Liver (tissue), 3 donors: ENCODE measurements at regions not wholly inside any gene's neighbourhood (a gene's known extent, or its start where the extent isn't known, plus 50 kb on each side); places are given as distances from the start of the nearest gene placed in this dataset.

Experiments
- JUND ChIP-seq, 2 donors: IDR thresholded peaks; 2 replicates each; pipeline ENCODE4 v1.6.1; 2016; ENCODE audit warnings: antibody characterized with exemption in 2 of 2
- REST ChIP-seq: IDR thresholded peaks from 2 replicates; pipeline ENCODE4 v1.6.1; 2016; ENCODE audit warnings: antibody characterized with exemption, mild to moderate bottlenecking
- SP1 ChIP-seq: IDR thresholded peaks from 2 replicates; pipeline ENCODE4 v1.6.1; 2018; ENCODE audit warnings: antibody characterized with exemption, mild to moderate bottlenecking
- TAF1 ChIP-seq: conservative IDR thresholded peaks from 2 replicates; pipeline ENCODE4 v1.6.1; 2016; ENCODE audit warnings: antibody characterized with exemption, mild to moderate bottlenecking
- YY1 ChIP-seq: IDR thresholded peaks from 2 replicates; pipeline ENCODE4 v1.6.1; 2016; ENCODE audit warnings: antibody characterized with exemption, mild to moderate bottlenecking
- ZBTB33 ChIP-seq: IDR thresholded peaks from 2 replicates; pipeline ENCODE4 v1.6.1; 2016; ENCODE audit warnings: antibody characterized with exemption
- TF ChIP-seq, protein P1 (sequence below): fragments of 150-350 bp; IDR thresholded peaks from 2 replicates; pipeline ENCODE4 v1.5.1; 2017; ENCODE audit warnings: improper control_type of control experiment, low read depth, low read length; ENCODE audit not compliant: missing input control
- TF ChIP-seq, protein P2 (sequence below): IDR thresholded peaks from 2 replicates; pipeline ENCODE4 v1.6.1; 2016; ENCODE audit warnings: antibody characterized with exemption
- donor health status: healthy.
- donor health status: healthy.

- no peak for TF ChIP-seq YY1
- TF ChIP-seq SP1: no peak
- TF ChIP-seq, protein P1, sequence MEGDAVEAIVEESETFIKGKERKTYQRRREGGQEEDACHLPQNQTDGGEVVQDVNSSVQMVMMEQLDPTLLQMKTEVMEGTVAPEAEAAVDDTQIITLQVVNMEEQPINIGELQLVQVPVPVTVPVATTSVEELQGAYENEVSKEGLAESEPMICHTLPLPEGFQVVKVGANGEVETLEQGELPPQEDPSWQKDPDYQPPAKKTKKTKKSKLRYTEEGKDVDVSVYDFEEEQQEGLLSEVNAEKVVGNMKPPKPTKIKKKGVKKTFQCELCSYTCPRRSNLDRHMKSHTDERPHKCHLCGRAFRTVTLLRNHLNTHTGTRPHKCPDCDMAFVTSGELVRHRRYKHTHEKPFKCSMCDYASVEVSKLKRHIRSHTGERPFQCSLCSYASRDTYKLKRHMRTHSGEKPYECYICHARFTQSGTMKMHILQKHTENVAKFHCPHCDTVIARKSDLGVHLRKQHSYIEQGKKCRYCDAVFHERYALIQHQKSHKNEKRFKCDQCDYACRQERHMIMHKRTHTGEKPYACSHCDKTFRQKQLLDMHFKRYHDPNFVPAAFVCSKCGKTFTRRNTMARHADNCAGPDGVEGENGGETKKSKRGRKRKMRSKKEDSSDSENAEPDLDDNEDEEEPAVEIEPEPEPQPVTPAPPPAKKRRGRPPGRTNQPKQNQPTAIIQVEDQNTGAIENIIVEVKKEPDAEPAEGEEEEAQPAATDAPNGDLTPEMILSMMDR: no peak
- TF ChIP-seq TAF1: no peak
- TF ChIP-seq, protein P2, sequence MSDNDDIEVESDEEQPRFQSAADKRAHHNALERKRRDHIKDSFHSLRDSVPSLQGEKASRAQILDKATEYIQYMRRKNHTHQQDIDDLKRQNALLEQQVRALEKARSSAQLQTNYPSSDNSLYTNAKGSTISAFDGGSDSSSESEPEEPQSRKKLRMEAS: no peak
- no peak for TF ChIP-seq ZBTB33
- no peak for TF ChIP-seq JUND (IDR thresholded peaks at IDR 0.05)
- TF ChIP-seq REST: no peak
Observed at GRCh38 chr20:24745206-24745605, 203.9 kb upstream of the CST7 start.
